CD4-positive, alpha-beta memory T cell (primary cell): ENCODE measurements at regions not wholly inside any gene's neighbourhood (a gene's known extent, or its start where the extent isn't known, plus 50 kb on each side); places are given as distances from the start of the nearest gene placed in this dataset.
A peak's percentile ranks its signal among the peaks of the same experiment; 100 is the strongest.

Source experiments
- CTCF ChIA-PET: fragments of 350-600 bp; sonication (Branson Sonifier 250); formaldehyde crosslinking; loops from one replicate; lab custom pipeline; 2021; ENCODE audit warnings: inconsistent platforms; ENCODE audit not compliant: partially characterized antibody; lab: Charles Lee
- POLR2A ChIA-PET: fragments of 350-600 bp; sonication (Branson Sonifier 250); formaldehyde crosslinking; loops from one replicate; lab custom pipeline; 2021; ENCODE audit not compliant: partially characterized antibody; lab: Charles Lee
- DNase-seq, 5 donors: peaks; one replicate each; pipeline versions ENCODE4 v3.0.0 to v3.0.0-alpha.2; 2020 to 2022; ENCODE audit warnings: mixed read lengths in 1 of 5
- H3K27ac ChIP-seq: one replicate; pipeline ENCODE4 v1.7.0; 2013; ENCODE audit warnings: low read depth, low read length
- H3K27me3 ChIP-seq: 2 replicates; pipeline ENCODE4 v1.7.0; 2013; ENCODE audit warnings: mild to moderate bottlenecking, low read length, moderate library complexity; ENCODE audit not compliant: insufficient read depth
- H3K36me3 ChIP-seq: 2 replicates; pipeline ENCODE4 v1.7.0; 2013; ENCODE audit warnings: mild to moderate bottlenecking, low read length, moderate library complexity; ENCODE audit not compliant: insufficient read depth
- H3K4me1 ChIP-seq: 2 replicates; pipeline ENCODE4 v1.7.0; 2013; ENCODE audit warnings: mild to moderate bottlenecking, low read length, moderate library complexity; ENCODE audit not compliant: insufficient read depth
- H3K4me3 ChIP-seq, 2 donors: one replicate each; pipeline ENCODE4 v1.7.0; 2013; ENCODE audit warnings: low read length in 2 of 2, mild to moderate bottlenecking in 1 of 2
- H3K9me3 ChIP-seq, 2 donors: one replicate each; pipeline ENCODE4 v1.7.0; 2013; ENCODE audit warnings: low read length in 2 of 2, control low read depth in 1 of 2; ENCODE audit not compliant: control insufficient read depth in 1 of 2
- H3K27ac Mint-ChIP-seq, 7 donors: one replicate each; pipeline ENCODE4 v1.8.0; 2020 to 2021; ENCODE audit warnings: mixed read lengths in 7 of 7, mild to moderate bottlenecking in 6 of 7, inconsistent platforms in 3 of 7, moderate library complexity in 3 of 7
- H3K27me3 Mint-ChIP-seq, 2 donors: one replicate each; pipeline ENCODE4 v1.8.0; 2020 to 2021; ENCODE audit warnings: mixed read lengths in 2 of 2
- H3K36me3 Mint-ChIP-seq, 2 donors: one replicate each; pipeline ENCODE4 v1.8.0; 2020 to 2021; ENCODE audit warnings: mixed read lengths in 2 of 2, inconsistent platforms in 1 of 2, mild to moderate bottlenecking in 1 of 2
- H3K4me1 Mint-ChIP-seq, 4 donors: one replicate each; pipeline ENCODE4 v1.8.0; 2020 to 2021; ENCODE audit warnings: mixed read lengths in 4 of 4, mild to moderate bottlenecking in 1 of 4
- H3K4me3 Mint-ChIP-seq, 8 donors: one replicate each; pipeline ENCODE4 v1.8.0; 2020 to 2021; ENCODE audit warnings: mixed read lengths in 8 of 8, mild to moderate bottlenecking in 7 of 8, moderate library complexity in 6 of 8, inconsistent platforms in 3 of 8
- H3K9me3 Mint-ChIP-seq, 8 donors: one replicate each; pipeline ENCODE4 v1.8.0; 2020 to 2021; ENCODE audit warnings: mixed read lengths in 8 of 8, mild to moderate bottlenecking in 5 of 8, inconsistent platforms in 3 of 8, moderate library complexity in 1 of 8
- intact Hi-C: fragments of 100-400 bp; cut with micrococcal nuclease; formaldehyde crosslinking; loops from one replicate; pipeline ENCODE4 v1.15.1; 2023

DNA sequence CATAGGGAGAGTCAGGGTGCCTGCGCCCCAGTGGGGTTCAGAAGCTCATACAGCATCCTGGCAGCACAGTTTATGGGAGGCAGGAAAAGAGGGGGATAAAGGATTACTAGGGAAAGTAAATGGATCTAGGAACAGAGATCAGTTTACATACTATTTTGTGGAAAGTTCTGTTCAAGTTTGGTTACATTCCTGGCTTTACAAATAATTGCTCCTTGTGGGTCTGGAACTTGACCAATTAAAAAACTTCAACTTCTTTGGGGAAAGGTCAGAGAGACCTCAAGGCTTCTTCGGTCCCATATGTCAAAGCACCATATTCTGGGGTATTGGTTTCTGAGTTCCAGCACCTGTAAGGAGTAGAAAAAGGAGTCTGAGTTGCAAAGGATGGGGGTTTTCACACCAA, 64.1 kb downstream of the ZDHHC19 start:
- POLR2A ChIA-PET = no interaction called here

DNA sequence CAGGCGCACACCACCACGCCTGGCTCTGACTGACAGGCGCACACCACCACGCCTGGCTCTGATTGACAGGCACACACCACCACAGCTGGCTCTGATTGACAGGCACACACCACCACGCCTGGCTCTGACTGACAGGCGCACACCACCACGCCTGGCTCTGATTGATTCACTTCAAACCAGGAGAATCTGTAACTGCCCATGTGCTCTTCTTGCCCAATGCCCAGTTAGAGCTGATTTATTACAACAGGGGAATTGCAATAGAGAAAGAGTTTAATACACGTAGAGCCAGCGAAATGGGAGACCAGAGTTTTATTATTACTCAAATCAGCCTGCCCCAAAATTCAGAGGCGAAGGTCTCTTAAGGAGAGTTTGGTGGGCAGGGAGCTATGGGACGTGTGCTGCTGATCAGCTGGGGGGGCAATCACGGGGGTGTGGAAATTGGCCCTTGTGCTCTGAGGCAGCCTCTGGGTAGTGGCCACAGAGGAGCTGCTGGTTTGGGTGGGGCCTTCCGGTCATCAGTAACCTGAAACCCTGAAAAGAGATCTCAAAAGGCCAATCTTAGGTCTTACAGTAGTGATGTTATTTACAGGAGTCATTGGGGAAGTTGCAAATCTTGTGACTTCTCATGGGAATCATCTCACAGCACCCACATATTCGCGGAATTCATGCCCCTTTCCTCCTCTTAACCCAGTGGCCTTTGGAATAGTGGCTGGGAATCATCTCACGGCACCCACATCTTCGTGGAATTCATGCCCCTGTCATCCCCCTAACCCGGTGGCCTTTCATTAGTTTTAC, 63.8 kb upstream of the TFRC start:
- peaks cover 0 to 5% of the 10 kb centered on the region in 2 donors for H3K36me3 Mint-ChIP-seq
- intact Hi-C loops = no loop called here
- no peaks in the 10 kb centered on the region for H3K27me3 Mint-ChIP-seq
- peaks cover 0 to 7% (median 4%) of the 10 kb centered on the region in 8 donors for H3K9me3 Mint-ChIP-seq
- CTCF ChIA-PET = interaction anchor here (0.7 kb wide), 1 partner anchor 33 kb away, joined by 3 read pairs; no protein-coding TSS in a partner anchor
- H3K27ac ChIP-seq = no peak overlapping the region
- DNase-seq = no peak
- POLR2A ChIA-PET = no interaction called here
- no peaks in the 10 kb centered on the region for H3K27me3 ChIP-seq
- H3K27ac Mint-ChIP-seq = no peak overlapping the region
- no peaks in the 10 kb centered on the region for H3K9me3 ChIP-seq
- H3K4me3 ChIP-seq = no peak overlapping the region
- peaks cover 7% of the 10 kb centered on the region for H3K4me1 ChIP-seq
- peaks cover 0 to 8% (median 0%) of the 10 kb centered on the region in 4 donors for H3K4me1 Mint-ChIP-seq
- no peaks in the 10 kb centered on the region for H3K36me3 ChIP-seq
- H3K4me3 Mint-ChIP-seq = no peak overlapping the region

More for the DNA sequence above, 64.1 kb downstream of the ZDHHC19 start:
- Mint-ChIP-seq H3K36me3 (peaks cover 0 to 5% of the 10 kb centered on the region in 2 donors), H3K4me3 (no peak overlapping the region), H3K27ac (peak overlapping the region in 2 of 7 donors; percentile 38 to 68), H3K4me1 (peaks cover 0 to 8% (median 0%) of the 10 kb centered on the region in 4 donors), H3K27me3 (no peaks in the 10 kb centered on the region), H3K9me3 (peaks cover 0 to 7% (median 4%) of the 10 kb centered on the region in 8 donors)
- CTCF ChIA-PET = no interaction called here
- Histone ChIP-seq H3K9me3 (no peaks in the 10 kb centered on the region), H3K4me3 (no peak overlapping the region), H3K27me3 (no peaks in the 10 kb centered on the region), H3K4me1 (peaks cover 7% of the 10 kb centered on the region), H3K27ac (no peak overlapping the region), H3K36me3 (no peaks in the 10 kb centered on the region)
- no peak for DNase-seq
- intact Hi-C loops = no loop called here

DNA sequence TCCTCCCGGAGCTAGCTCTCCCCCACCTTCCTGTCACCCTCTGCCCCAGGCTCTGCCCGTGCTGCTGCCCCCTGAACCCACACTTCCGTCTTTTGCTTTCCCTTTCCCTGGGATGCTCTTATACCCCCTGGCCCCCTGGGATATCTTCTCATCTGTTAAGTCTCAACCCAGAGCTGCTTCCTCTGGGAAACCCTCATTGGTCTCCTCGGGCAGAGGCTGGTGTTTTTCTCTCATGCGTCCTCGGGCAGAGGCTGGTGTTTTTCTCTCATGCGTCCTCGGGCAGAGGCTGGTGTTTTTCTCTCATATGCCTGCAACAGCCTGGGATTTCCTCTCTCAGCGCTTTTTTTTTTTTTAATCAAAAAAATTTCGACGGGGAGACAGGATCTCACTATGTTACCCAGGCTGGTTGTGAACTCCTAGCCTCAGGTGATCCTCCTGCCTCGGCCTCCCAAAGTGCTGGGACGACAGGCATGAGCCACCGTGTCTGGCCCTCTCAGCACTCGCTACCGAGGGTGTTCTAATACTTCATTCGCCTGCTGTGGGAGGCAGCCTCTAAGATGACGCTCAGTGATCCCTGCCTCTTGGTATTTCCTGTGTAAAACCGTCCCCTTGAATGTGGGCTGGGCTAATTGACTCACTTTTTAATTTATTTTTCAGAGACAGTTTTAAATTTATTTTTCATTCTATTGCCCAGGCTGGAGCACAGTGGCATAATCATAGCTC, 62.7 kb upstream of the TFRC start:
- no peaks in the 10 kb centered on the region for H3K9me3 ChIP-seq
- peaks cover 7% of the 10 kb centered on the region for H3K4me1 ChIP-seq
- ChIA-PET POLR2A (no interaction called here), CTCF (interaction anchor here (0.7 kb wide), 1 partner anchor 11 kb away, joined by 3 read pairs; no protein-coding TSS in a partner anchor)
- H3K4me3 Mint-ChIP-seq = peak overlapping the region in 5 of 8 donors; percentile 6 to 49 (median 29)
- no peak for DNase-seq
- H3K27ac Mint-ChIP-seq = peak overlapping the region in 3 of 7 donors; percentile 12 to 57 (median 51)
- no peaks in the 10 kb centered on the region for H3K36me3 ChIP-seq
- no peaks in the 10 kb centered on the region for H3K27me3 Mint-ChIP-seq
- intact Hi-C loops = no loop called here
- H3K27me3 ChIP-seq = no peaks in the 10 kb centered on the region
- no peak overlapping the region for H3K4me3 ChIP-seq
- peaks cover 0 to 8% (median 0%) of the 10 kb centered on the region in 4 donors for H3K4me1 Mint-ChIP-seq
- H3K36me3 Mint-ChIP-seq = no peaks in the 10 kb centered on the region
- H3K27ac ChIP-seq = no peak overlapping the region
- H3K9me3 Mint-ChIP-seq = peaks cover 0 to 2% (median 0%) of the 10 kb centered on the region in 8 donors

DNA sequence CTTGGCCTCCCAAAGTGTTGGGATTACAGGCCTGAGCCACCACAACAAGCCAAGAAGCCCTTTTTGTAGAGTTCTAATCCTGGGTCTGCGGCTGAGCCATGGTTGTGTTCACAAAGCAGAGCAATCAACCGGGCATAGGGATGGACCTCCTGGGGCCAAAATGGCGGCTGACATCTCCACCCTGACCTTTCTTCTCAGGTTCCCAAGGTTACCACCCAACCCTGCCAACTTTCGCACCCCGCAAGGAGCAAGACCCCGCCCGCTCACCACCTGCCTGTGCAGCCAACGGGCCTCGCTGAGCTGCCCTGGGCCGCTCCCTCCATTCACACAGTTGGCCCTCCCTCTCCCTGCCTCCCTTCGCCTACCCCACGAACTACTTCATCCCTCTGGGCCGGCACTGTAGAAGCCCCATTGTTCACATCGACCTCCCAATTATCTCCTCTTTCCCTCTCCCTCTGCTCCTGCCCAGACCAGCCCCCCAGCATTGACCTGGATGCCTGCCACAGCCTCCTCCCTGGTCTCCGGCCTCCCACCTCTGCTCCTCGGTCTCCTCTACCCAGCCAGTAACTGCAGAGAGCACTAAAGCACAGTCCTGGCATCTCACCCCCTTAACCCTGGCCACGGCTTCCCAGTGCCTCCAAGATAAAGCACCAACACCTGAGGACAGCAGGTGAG, 62.0 kb upstream of the TFRC start:
- Histone ChIP-seq H3K36me3 (no peaks in the 10 kb centered on the region), H3K4me3 (no peak overlapping the region), H3K9me3 (no peaks in the 10 kb centered on the region), H3K27me3 (no peaks in the 10 kb centered on the region), H3K27ac (no peak overlapping the region), H3K4me1 (peaks cover 7% of the 10 kb centered on the region)
- H3K9me3 Mint-ChIP-seq = no peaks in the 10 kb centered on the region
- DNase-seq = no peak
- ChIA-PET POLR2A (no interaction called here), CTCF (interaction anchor here (0.7 kb wide), 1 partner anchor 11 kb away, joined by 3 read pairs; no protein-coding TSS in a partner anchor)
- H3K27ac Mint-ChIP-seq = peak overlapping the region in 2 of 7 donors; percentile 51 to 57
- no peaks in the 10 kb centered on the region for H3K27me3 Mint-ChIP-seq
- H3K4me3 Mint-ChIP-seq = peak overlapping the region in 1 of 8 donors; percentile 58
- no peaks in the 10 kb centered on the region for H3K36me3 Mint-ChIP-seq
- intact Hi-C loops = no loop called here
- peaks cover 0 to 8% (median 0%) of the 10 kb centered on the region in 4 donors for H3K4me1 Mint-ChIP-seq

DNA sequence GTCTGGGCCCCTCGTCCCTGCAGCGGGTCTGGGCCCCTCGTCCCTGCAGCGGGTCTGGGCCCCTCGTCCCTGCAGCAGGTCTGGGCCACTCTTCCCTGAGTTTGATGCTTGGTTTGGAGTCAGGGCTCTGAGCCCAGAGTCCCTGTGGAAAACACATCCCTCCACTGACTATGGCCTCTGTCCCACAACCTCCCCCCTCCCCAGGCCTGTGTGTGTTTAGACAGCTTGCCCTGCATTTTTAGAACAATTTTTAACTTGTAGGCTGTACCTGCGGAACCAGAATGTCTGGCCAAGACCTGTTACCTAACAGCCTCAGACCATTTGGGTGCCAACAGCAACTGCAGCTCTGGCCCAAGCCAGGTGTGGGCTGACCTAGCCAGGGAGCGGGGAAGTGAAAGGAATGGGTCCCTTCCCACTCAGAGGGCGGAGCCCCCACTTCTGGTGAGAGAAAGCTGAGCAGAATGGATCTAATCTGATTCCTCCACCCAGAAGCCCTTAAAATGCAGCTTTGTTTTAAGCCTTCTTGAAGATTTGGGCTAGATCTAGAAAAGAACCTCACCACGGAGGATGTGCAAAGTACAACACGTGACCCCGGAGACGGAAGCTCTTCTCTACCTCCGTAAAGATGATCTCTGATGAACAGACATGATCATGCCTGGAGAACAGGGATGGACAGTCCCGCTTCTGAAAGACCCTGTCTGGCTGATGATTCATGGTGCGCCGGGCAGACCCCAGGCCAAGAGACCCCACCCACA, 60.5 kb upstream of the TFRC start:
- Mint-ChIP-seq H3K4me1 (peaks cover 0 to 8% (median 0%) of the 10 kb centered on the region in 4 donors), H3K27ac (peak overlapping the region in 1 of 7 donors; percentile 42), H3K36me3 (no peaks in the 10 kb centered on the region), H3K4me3 (peak overlapping the region in 1 of 8 donors; percentile 35), H3K27me3 (no peaks in the 10 kb centered on the region), H3K9me3 (no peaks in the 10 kb centered on the region)
- DNase-seq = no peak
- ChIA-PET CTCF (interaction anchor here (0.8 kb wide), 1 partner anchor 68 kb away, joined by 3 read pairs; no protein-coding TSS in a partner anchor), POLR2A (no interaction called here)
- Histone ChIP-seq H3K9me3 (no peaks in the 10 kb centered on the region), H3K27me3 (no peaks in the 10 kb centered on the region), H3K36me3 (no peaks in the 10 kb centered on the region), H3K27ac (no peak overlapping the region), H3K4me1 (peaks cover 7% of the 10 kb centered on the region), H3K4me3 (no peak overlapping the region)
- intact Hi-C loops = no loop called here

DNA sequence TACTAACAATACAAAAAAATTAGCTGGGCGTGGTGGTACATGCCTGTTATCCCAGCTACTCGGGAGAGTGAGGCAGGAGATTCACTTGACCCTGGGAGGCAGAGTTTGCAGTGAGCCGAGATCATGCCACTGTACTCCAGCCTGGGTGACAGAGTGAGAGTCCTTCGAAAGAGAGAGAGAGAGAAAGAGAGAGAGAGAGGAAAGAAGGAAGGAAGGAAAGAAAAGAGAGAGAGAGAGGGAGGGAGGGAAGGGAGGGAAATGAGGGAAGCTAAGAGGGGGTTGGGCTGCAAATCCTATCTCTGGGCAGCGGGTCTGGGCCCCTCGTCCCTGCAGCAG, 59.9 kb upstream of the TFRC start:
- H3K36me3 Mint-ChIP-seq = no peaks in the 10 kb centered on the region

More for the DNA sequence above, 59.9 kb upstream of the TFRC start:
- POLR2A ChIA-PET = no interaction called here
- DNase-seq = no peak
- H3K9me3 Mint-ChIP-seq = no peaks in the 10 kb centered on the region
- no peak overlapping the region for H3K4me3 ChIP-seq
- H3K27me3 Mint-ChIP-seq = no peaks in the 10 kb centered on the region
- no peaks in the 10 kb centered on the region for H3K27me3 ChIP-seq
- H3K4me3 Mint-ChIP-seq = no peak overlapping the region
- H3K27ac Mint-ChIP-seq = peak overlapping the region in 1 of 7 donors; percentile 80
- H3K27ac ChIP-seq = no peak overlapping the region
- H3K4me1 Mint-ChIP-seq = peaks cover 0 to 8% (median 0%) of the 10 kb centered on the region in 4 donors
- H3K4me1 ChIP-seq = peaks cover 7% of the 10 kb centered on the region
- CTCF ChIA-PET = no interaction called here
- intact Hi-C loops = no loop called here
- H3K36me3 ChIP-seq = no peaks in the 10 kb centered on the region
- H3K9me3 ChIP-seq = no peaks in the 10 kb centered on the region
